Peyer's patch (tissue), 4 donors: ENCODE measurements at regions not wholly inside any gene's neighbourhood (a gene's known extent, or its start where the extent isn't known, plus 50 kb on each side); places are given as distances from the start of the nearest gene placed in this dataset.

Experiments used
- POLR2A ChIP-seq, 2 donors: fragments of 450-650 bp; IDR thresholded peaks; one replicate each; pipeline ENCODE4 v1.5.1; 2017; ENCODE audit warnings: antibody characterized with exemption in 2 of 2, mild to moderate bottlenecking in 2 of 2, moderate library complexity in 2 of 2
- TF ChIP-seq, protein P1 (sequence below), 6 experiments: fragments of 450-650 bp in 4 of 6; fragments of 200-600 bp in 2 of 6; sonication (generic) in 1 of 6; IDR thresholded peaks; one replicate each; pipeline ENCODE4 v1.5.1; 2017 to 2019; ENCODE audit warnings: antibody characterized with exemption in 6 of 6, mild to moderate bottlenecking in 3 of 6, moderate library complexity in 1 of 6

DNA sequence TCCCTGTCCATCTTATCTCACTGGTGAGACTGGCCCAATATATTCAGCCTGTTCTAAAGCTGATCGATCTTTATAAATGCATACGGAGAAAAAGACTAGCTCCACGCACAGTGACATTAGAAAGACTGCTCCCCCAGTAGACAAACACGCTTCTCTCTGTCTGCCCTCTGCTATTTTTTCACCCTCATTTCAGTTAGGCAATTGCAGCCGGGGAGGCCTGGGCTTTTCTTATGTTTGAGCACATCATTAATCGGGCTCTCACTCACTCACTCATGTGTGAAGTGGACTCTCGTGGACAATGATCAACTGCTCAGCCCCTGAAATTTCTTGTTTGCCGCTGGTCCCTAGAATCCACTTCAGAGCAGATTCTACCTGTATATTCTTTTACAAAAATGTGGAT is 824.7 kb upstream of the TENM3 start:
- TF ChIP-seq, protein P1, sequence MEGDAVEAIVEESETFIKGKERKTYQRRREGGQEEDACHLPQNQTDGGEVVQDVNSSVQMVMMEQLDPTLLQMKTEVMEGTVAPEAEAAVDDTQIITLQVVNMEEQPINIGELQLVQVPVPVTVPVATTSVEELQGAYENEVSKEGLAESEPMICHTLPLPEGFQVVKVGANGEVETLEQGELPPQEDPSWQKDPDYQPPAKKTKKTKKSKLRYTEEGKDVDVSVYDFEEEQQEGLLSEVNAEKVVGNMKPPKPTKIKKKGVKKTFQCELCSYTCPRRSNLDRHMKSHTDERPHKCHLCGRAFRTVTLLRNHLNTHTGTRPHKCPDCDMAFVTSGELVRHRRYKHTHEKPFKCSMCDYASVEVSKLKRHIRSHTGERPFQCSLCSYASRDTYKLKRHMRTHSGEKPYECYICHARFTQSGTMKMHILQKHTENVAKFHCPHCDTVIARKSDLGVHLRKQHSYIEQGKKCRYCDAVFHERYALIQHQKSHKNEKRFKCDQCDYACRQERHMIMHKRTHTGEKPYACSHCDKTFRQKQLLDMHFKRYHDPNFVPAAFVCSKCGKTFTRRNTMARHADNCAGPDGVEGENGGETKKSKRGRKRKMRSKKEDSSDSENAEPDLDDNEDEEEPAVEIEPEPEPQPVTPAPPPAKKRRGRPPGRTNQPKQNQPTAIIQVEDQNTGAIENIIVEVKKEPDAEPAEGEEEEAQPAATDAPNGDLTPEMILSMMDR (IDR thresholded peaks at IDR 0.05): no peak
- no peak for TF ChIP-seq POLR2A (IDR thresholded peaks at IDR 0.05)
